ENCODE measurements at regions not wholly inside any gene's neighbourhood (a gene's known extent, or its start where the extent isn't known, plus 50 kb on each side); places are given as distances from the start of the nearest gene placed in this dataset.
A peak's percentile ranks its signal among the peaks of the same experiment; 100 is the strongest.

DNA sequence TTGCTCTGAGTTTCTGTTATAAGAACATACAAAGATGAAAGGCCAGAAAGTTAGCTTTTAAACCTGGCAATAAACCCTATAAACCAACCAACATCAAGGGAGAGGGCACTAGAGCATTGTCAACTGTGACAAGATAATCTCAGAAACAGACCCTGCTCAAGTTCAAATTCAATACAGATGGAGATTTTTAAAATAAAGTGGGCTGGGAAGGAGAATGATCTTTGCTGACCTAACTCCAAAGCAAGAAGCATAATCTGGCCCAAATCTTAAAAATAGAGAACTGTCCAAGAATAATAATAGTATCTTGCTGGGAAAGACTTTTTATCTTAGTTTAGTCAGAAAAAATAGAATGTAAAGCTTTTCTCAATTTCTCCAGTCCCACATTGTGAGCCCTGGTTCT is 485.5 kb downstream of the DISC1 start:
- H4K91ac ChIP-seq (replicated peaks; ENCODE audit: insufficient read length, low read length) = no peak overlapping the region
- no peaks in the 10 kb centered on the region for H3K9me3 ChIP-seq (ENCODE audit: insufficient read depth in 2 of 2, low read depth in 1 of 2, low read length in 1 of 2)
- CTCF ChIA-PET (ENCODE audit: partially characterized antibody) = no interaction called here
- TF ChIP-seq POU5F1 (IDR thresholded peaks at IDR 0.05; ENCODE audit: low read depth, low read length) (no peak), TEAD4 (IDR thresholded peaks at IDR 0.05; ENCODE audit: low read depth, low read length) (no peak), SRF (IDR thresholded peaks at IDR 0.05; ENCODE audit: low read depth, low read length) (no peak), EZH2 (IDR thresholded peaks at IDR 0.05; ENCODE audit: low read depth, low read length, severe bottlenecking) (no peak), CTBP2 (IDR thresholded peaks at IDR 0.05; ENCODE audit: borderline replicate concordance, insufficient read depth, insufficient read length, low read length) (no peak), MAFK (IDR thresholded peaks at IDR 0.05; ENCODE audit: low read depth, low read length) (no peak), RAD21 (IDR thresholded peaks at IDR 0.05 in 1 of 2, conservative IDR thresholded peaks at IDR 0.05 in 1 of 2; ENCODE audit: low read depth in 2 of 2, low read length in 2 of 2) (no peak), POLR2AphosphoS5 (IDR thresholded peaks at IDR 0.05; ENCODE audit: low read depth, low read length) (no peak), SAP30 (IDR thresholded peaks at IDR 0.05; ENCODE audit: insufficient read depth, insufficient replicate concordance, low read length) (no peak), SP2 (IDR thresholded peaks at IDR 0.05; ENCODE audit: low read length) (no peak), KDM4A (IDR thresholded peaks at IDR 0.05; ENCODE audit: low read depth, low read length, severe bottlenecking) (no peak)
- TF ChIP-seq, protein P1, sequence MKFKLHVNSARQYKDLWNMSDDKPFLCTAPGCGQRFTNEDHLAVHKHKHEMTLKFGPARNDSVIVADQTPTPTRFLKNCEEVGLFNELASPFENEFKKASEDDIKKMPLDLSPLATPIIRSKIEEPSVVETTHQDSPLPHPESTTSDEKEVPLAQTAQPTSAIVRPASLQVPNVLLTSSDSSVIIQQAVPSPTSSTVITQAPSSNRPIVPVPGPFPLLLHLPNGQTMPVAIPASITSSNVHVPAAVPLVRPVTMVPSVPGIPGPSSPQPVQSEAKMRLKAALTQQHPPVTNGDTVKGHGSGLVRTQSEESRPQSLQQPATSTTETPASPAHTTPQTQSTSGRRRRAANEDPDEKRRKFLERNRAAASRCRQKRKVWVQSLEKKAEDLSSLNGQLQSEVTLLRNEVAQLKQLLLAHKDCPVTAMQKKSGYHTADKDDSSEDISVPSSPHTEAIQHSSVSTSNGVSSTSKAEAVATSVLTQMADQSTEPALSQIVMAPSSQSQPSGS (IDR thresholded peaks at IDR 0.05; ENCODE audit: low read length) = no peak
- TF ChIP-seq, protein P2, sequence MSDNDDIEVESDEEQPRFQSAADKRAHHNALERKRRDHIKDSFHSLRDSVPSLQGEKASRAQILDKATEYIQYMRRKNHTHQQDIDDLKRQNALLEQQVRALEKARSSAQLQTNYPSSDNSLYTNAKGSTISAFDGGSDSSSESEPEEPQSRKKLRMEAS (IDR thresholded peaks at IDR 0.05) = no peak

More for the DNA sequence above, 485.5 kb downstream of the DISC1 start:
- POLR2A ChIA-PET (ENCODE audit: partially characterized antibody) = interaction anchor here (1.5 to 10.1 kb wide), 2 partner anchors 17 to 59 kb away, joined by 3 to 126 read pairs; no protein-coding TSS in a partner anchor
- Histone ChIP-seq H3K9ac (replicated peaks in 1 of 4; ENCODE audit: extremely low read depth in 1 of 4, low read depth in 3 of 4, low read length in 3 of 4) (no peak overlapping the region), H3K36me3 (ENCODE audit: control insufficient read depth in 2 of 4, insufficient read depth in 4 of 4, low read length in 3 of 4) (no peaks in the 10 kb centered on the region), H3K4ac (replicated peaks; ENCODE audit: insufficient read length, low read depth, low read length) (no peak overlapping the region), H3K27me3 (replicated peaks in 1 of 4; ENCODE audit: control insufficient read depth in 3 of 4, extremely low read depth in 1 of 4, insufficient read depth in 3 of 4, low read length in 3 of 4) (no peaks in the 10 kb centered on the region), H3K79me1 (ENCODE audit: low read depth, low read length) (no peaks in the 10 kb centered on the region), H3K4me3 (ENCODE audit: extremely low read depth in 1 of 4, insufficient read depth in 2 of 4, low read depth in 3 of 4, low read length in 4 of 4) (no peak overlapping the region), H2AK5ac (ENCODE audit: low read depth, low read length) (no peak overlapping the region), H2BK20ac (ENCODE audit: low read length) (no peak overlapping the region), H3K79me2 (ENCODE audit: control insufficient read depth in 1 of 2, insufficient read depth in 2 of 2, low read length in 2 of 2) (peaks cover 0 to 16% of the 10 kb centered on the region in 2 experiments; a peak in 2 of 4 replicates), H3K14ac (ENCODE audit: insufficient read length) (no peak overlapping the region), H4K20me1 (replicated peaks in 1 of 2; ENCODE audit: control insufficient read depth in 1 of 2, insufficient read depth in 2 of 2, low read length in 2 of 2) (no peaks in the 10 kb centered on the region), H3K23ac (ENCODE audit: insufficient read length) (no peak overlapping the region), H3K4me2 (ENCODE audit: insufficient read depth in 1 of 2, low read depth in 2 of 2, low read length in 2 of 2) (no peak overlapping the region), H3K18ac (ENCODE audit: extremely low read depth, low read length) (peak overlapping the region; percentile 39), H2AFZ (ENCODE audit: low read length) (no peak overlapping the region), H3K4me1 (replicated peaks in 1 of 4; ENCODE audit: control insufficient read depth in 3 of 4, insufficient read depth in 4 of 4, low read length in 3 of 4) (peaks cover 3 to 25% (median 13%) of the 10 kb centered on the region in 4 experiments), H2BK120ac (replicated peaks; ENCODE audit: low read depth, low read length) (peak overlapping the region; percentile 19), H3K56ac (replicated peaks; ENCODE audit: insufficient read length, low read depth, low read length) (no peak overlapping the region), H2BK5ac (ENCODE audit: low read depth, low read length) (no peak overlapping the region), H2BK12ac (ENCODE audit: low read depth, low read length) (no peak overlapping the region), H4K5ac (ENCODE audit: insufficient read length, low read depth, low read length) (no peak overlapping the region), H4K8ac (ENCODE audit: extremely low read depth, insufficient read depth, low read length) (no peak overlapping the region), H2BK15ac (ENCODE audit: low read length) (no peak overlapping the region), H3K27ac (ENCODE audit: low read depth, low read length) (no peak overlapping the region), H3K23me2 (ENCODE audit: low read depth, low read length) (peaks cover 5% of the 10 kb centered on the region; the same call in 1 of the 2 replicates)
- no peak for FAIRE-seq
- no peak for DNase-seq (ENCODE audit: low read depth in 1 of 2, low spot score in 2 of 2)

Measured in H1 (cell line).